DOHH2 (cell line): ENCODE measurements at regions not wholly inside any gene's neighbourhood (a gene's known extent, or its start where the extent isn't known, plus 50 kb on each side); places are given as distances from the start of the nearest gene placed in this dataset.

ENCODE experiments used
- CTCF ChIP-seq: fragments of 200-600 bp; sonication (generic); IDR thresholded peaks from one replicate; pipeline ENCODE4 v1.5.1; 2014; ENCODE audit warnings: antibody characterized with exemption, mild to moderate bottlenecking, low read depth, low read length; ENCODE audit not compliant: poor library complexity, severe bottlenecking
- EZH2phosphoT487 ChIP-seq: fragments of 200-600 bp; sonication (generic); IDR thresholded peaks from 2 replicates; pipeline ENCODE4 v1.6.1; 2017; ENCODE audit warnings: borderline replicate concordance, mild to moderate bottlenecking, antibody characterized with exemption, low read length, moderate library complexity, mixed read lengths

DNA sequence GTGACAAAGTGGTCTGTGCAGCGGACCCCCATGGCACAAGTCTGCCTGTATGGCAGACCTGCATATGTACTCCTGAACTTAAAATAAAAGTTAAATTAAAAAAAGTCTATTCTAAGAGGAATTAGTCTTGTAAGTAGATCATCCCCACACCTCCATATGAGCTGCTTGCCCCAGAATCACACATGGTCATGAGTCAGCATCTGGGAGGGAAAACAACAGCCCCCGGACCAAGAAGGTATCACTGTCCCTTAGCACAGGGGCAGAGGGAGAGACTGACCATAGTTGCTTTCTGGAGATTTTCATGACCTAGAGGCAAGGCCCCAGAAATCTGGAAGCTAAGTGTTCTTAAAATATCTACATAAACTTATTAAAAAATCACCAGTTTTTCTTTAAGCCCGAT, 86.6 kb upstream of the PDK4 start:
- TF ChIP-seq CTCF (no peak), EZH2phosphoT487 (no peak)
